GM23338 (cell line): ENCODE measurements at regions not wholly inside any gene's neighbourhood (a gene's known extent, or its start where the extent isn't known, plus 50 kb on each side); places are given as distances from the start of the nearest gene placed in this dataset.

Experiments used
- CTCF ChIP-seq, 2 experiments: fragments of 200-600 bp in 1 of 2; sonication (generic) in 1 of 2; conservative IDR thresholded peaks; 2 replicates each; pipeline versions ENCODE4 v1.5.1 to v1.6.1; 2016 to 2017; ENCODE audit warnings: antibody characterized with exemption in 2 of 2, low read depth in 2 of 2, mild to moderate bottlenecking in 2 of 2, moderate library complexity in 1 of 2
- POLR2AphosphoS5 ChIP-seq: IDR thresholded peaks from 2 replicates; pipeline ENCODE4 v1.6.1; 2016; ENCODE audit warnings: antibody characterized with exemption, low read depth
- REST ChIP-seq: IDR thresholded peaks from one replicate; pipeline ENCODE4 v1.6.1; 2018; ENCODE audit warnings: antibody characterized with exemption; ENCODE audit not compliant: unreplicated experiment

GRCh38 chr3:22608093-22608492 is 595.0 kb upstream of the UBE2E2 start:
- TF ChIP-seq CTCF (conservative IDR thresholded peaks at IDR 0.05; ENCODE audit: low read depth in 2 of 2) (no peak), REST (no peak), POLR2AphosphoS5 (no peak)
